ENCODE measurements at regions not wholly inside any gene's neighbourhood (a gene's known extent, or its start where the extent isn't known, plus 50 kb on each side); places are given as distances from the start of the nearest gene placed in this dataset.
"Not testable (repeated sequence)": the region's sequence is repeated elsewhere in the genome, so short reads cannot be mapped to it uniquely, and the experiment has no call there.

- FAIRE-seq = no peak
Measured at GRCh38 chr6:115540077-115540869, 520.4 kb downstream of the FRK start.

DNA sequence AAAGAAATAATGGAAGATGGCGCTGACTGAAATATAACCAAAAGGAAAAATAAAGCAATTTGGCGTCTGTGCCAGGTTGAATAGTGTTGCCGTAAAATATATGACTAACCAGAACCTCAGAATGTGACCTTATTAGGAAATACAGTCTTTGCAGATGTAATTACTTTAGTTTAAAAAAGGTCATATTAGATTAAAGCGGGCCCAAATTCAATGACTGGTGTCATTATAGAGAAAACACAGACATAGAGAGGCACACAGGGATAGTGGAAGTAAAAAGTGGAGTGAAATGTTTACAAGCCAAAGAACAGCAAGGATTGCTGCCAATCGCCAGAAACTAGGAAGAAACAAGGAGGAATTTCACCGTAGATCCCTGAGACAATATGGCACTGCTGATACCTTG lies 521.2 kb downstream of the FRK start:
- FAIRE-seq = no peak

DNA sequence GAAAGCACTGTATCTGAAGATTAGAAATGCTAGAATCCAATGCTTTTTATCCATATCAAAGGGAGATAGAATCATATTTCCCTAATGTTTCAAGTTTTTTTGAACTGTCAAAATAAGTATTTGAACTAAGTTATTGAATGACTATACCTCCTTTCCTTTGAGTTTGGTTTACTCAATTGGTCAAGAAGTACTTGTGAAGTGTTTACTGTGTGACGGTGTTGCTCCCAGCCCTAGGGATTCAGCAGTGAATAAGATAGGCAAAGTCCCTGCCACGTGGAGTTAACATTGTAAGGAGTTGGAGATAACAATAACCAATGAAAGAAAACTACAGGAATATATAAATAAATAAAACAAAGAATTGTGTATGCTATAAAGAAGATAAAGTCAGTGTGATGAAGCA lies 535.9 kb downstream of the FRK start:
- no peak for FAIRE-seq

DNA sequence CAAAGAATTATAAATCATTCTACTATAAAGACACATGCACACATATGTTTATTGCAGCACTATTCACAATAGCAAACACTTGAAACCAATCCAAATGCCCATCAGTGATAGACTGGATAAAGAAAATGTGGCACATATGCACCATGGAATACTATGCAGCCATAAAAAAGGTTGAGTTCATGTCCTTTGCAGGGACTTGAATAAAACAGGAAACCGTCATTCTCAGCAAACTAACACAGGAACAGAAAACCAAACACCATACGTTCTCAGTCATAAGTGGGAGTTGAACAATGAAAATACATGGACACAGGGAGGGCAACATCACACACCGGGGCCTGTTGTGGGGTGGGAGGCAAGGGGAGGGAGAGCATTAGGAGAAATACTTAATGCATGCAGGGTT lies 538.9 kb downstream of the FRK start:
- FAIRE-seq = not testable (repeated sequence)

- FAIRE-seq = no peak
Measured at GRCh38 chr6:115514656-115515055, 546.0 kb downstream of the FRK start.

GRCh38 chr6:115512923-115513322 lies 547.8 kb downstream of the FRK start:
- FAIRE-seq = no peak

GRCh38 chr6:115511771-115512170 lies 548.9 kb downstream of the FRK start:
- no peak for FAIRE-seq

- not testable (repeated sequence) for FAIRE-seq
Measured at GRCh38 chr6:115502432-115502831, 558.3 kb downstream of the FRK start.

DNA sequence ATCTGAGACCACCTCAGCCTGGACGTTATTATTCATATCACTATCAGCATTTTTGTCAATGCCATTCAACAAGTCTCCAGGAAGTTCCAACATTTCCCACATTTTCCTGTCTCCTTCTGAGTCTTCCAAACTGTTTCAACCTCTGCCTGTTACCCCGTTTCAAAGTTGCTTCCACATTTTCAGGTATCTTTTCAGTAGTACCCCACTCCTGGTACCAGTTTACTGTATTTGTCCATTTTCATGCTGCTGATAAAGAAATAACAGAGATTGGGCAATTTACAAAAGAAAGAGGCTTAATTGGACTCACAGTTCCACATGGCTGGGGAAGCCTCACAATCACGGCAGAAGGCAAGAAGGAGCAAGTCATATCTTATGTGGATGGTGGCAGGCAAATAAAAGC lies 565.5 kb downstream of the FRK start:
- FAIRE-seq = no peak

DNA sequence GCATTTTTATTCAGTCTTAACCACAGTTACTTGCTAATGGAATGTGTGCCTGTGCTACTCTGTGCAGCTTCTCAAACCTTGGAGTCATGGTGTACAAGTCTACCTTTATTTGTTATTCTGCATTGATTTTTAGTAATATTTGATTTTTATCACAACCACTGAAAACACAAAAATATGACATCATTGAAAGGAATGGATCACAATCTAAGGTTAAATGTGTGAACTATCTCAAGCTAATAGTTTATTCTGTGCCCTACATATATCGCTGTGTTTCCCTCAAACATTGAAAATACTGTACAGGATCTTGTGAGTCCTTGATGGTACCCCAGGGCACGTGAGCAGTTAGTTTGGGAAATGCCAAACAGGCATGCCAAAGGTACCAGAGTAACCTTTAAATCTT lies 573.4 kb downstream of the FRK start:
- FAIRE-seq = no peak

DNA sequence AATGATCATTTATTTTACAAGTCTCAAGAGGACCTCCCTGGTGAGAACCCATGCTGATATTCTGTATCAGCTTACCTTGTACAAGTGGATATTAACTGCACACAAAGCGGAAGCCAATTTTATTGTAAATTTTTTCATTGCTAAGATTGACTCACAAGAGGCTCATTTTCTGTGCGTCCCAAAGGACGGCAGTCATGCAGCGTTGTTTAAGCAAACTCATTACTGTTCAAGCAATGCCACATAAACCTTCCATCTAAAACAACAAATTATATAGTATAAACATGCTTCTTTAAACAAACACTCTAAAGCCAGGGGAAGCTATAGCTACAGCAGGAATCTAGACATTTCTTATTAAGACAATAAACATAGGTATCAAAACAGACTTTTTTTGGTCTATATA lies 575.3 kb downstream of the FRK start:
- FAIRE-seq = no peak

GRCh38 chr6:115480543-115480942 lies 580.1 kb downstream of the FRK start:
- not testable (repeated sequence) for FAIRE-seq

DNA sequence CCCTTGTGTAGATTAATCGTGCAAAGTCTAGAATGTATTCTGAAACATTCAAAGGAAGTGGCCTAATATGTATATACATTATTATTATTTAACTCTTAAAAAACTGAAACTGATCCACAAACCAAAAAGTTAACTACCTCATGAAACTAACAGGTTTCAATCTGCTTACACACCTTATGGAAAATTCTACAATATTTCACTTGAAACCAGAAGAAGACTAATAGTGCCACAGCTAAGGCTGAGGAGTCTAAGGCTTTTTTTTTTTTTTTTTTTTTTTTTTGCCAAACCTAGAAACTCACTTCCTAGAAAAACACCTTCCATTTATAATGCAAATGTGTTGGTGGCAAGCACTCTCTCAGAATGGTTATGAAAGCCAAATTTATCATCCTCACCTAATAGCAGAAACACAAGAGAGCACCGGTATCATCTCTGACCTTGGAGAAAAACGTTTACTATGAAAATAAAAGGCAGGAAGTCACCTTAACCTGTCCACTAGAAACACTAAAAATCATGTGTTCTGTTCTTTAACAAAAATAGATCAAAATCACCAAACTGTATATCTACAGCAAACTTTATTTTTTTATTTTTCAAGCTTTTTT lies 586.1 kb downstream of the FRK start:
- FAIRE-seq = no peak

DNA sequence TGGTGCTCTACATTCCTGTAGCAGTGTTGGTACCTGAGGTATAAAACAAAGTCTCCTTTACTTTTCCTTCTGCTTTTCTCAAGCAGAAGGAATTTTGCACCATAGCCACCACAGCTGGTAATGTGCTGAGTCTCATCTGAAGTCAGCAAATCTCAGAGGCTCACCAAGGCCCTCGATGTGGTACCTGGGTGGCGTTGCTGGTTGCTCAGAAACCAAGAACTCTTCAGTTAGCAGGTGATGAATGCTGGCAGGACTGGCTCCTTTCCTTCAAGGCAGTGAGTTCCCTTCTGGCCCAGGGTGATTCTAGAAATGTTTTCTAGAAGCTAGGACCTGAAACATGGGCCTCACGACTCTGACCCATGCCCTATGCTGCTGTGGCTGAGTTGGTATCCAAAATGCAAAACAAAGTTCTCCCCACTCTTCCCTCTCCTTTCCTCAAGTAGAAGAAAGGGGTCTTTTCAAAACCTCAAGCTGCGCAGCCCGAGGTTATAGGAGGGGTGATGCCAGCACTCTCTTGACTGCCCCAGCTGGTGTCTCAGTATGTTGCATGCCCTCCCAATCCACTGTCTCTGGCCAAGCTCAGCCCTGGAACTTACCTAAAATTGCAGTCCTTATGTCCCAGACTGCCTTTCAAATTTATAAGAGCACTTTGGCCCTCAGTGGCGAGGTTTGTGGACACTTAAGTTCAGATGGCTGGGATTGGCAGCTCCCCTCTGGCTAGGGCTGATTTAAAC lies 592.3 kb downstream of the FRK start:
- FAIRE-seq = no peak

DNA sequence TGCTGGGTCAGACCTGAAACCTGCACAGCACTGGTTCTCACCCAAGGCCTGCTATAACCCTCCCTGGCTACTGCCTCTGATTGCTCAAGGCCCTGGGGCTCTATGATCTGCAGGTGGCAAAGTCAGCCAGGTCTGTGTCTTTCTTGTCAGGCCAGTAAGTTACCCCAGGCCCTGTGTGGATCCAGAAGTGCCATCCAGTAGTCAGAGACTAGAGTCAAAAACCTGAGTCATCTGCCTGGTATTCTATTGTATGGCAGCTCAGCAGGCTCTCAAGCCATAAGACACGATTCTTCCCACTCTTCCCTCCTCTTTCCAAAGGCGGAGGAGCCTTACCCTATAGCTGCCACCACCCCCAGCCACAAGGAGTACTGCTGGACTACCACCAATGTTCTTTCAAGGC lies 593.0 kb downstream of the FRK start:
- FAIRE-seq = no peak

GRCh38 chr6:115460913-115461312 lies 599.8 kb downstream of the FRK start:
- FAIRE-seq = no peak

GRCh38 chr6:115456848-115457247 lies 603.8 kb downstream of the FRK start:
- FAIRE-seq = no peak

GRCh38 chr6:115443825-115444478 lies 616.7 kb downstream of the FRK start:
- no peak for FAIRE-seq

DNA sequence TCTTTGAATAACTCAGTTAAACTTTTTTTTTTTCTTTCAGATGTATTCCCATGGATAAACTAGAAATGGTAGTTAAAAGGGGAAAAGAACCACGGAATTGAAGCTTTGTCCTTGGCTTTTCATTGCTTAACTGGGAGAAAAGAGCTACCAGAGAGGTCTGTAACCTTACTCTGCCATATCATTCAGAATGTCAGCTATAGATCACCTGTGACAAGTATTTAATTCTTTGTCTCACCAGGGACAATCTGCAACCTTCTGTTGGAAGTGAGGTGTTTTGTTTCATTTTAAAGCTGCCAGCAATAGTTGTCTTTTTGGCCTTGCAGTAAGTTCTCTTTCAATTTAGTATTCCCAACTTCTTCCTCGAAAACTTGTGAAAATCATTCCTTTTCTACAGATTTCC lies 618.4 kb downstream of the FRK start:
- no peak for FAIRE-seq

- no peak for FAIRE-seq
Measured at GRCh38 chr6:115441651-115442050, 619.0 kb downstream of the FRK start.

- no peak for FAIRE-seq
Measured at GRCh38 chr6:115415378-115415777, 645.3 kb downstream of the FRK start.

DNA sequence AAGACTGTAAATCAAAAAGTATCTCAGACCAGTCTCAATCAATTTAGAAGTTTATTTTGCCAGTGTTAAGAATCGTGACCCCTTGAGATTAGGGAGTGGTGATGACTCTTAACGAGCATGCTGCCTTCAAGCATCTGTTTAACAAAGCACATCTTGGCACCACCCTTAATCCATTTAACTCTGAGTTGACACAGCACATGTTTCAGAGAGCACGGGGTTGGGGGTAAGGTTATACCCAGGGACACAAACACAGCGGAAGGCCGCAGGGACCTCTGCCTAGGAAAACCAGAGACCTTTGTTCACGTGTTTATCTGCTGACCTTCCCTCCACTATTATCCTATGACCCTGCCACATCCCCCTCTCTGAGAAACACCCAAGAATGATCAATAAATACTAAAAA lies 645.8 kb downstream of the FRK start:
- not testable (repeated sequence) for FAIRE-seq

GRCh38 chr6:115411756-115412155 lies 648.9 kb downstream of the FRK start:
- FAIRE-seq = no peak

DNA sequence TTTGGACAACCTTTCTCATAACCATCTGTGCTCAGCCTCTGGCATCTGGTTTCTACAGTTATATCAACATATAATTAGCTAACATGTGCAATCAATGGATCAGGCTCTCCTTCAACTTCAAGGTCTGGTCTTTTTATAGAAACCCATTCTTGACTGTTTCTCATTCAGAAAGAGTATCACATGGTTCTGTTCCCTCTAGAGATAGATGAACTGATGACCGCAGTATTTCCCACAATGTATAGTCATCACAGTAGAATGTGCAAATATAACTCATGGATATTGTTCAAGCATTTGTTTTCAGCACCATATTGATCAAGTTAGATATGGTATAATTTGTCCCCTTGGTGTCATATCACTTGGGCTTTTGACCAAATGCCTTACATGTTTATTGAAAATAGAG lies 656.2 kb downstream of the FRK start:
- FAIRE-seq = no peak

Data from G401.6 (cell line).